Pons (tissue), 1 donor: ENCODE measurements at regions not wholly inside any gene's neighbourhood (a gene's known extent, or its start where the extent isn't known, plus 50 kb on each side); places are given as distances from the start of the nearest gene placed in this dataset.

Experiments used
- DNase-seq: peaks from one replicate; pipeline ENCODE4 v3.0.0-alpha.2; 2016; ENCODE audit warnings: low spot score

DNA sequence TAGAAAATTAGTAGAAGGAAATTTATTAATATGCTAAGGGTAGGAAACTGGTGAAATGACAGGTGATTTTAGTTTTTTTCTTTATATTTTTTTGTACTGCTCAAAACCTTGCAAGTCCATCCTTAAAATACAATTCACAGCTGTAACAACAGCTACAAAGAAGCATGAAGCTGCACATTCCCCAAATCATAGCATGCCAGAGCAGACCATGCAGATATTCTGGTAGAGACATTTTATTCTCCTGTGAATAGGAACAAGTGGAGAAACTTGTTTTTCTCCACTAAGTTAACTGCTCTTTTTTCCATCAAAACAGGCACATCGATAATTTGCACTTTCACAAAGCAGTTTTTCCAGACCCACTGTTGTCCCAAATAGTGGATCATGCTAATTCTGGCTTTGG lies 1125.7 kb downstream of the BRINP3 start:
- no peak for DNase-seq

GRCh38 chr1:189356206-189356605 lies 1121.5 kb downstream of the BRINP3 start:
- no peak for DNase-seq

DNA sequence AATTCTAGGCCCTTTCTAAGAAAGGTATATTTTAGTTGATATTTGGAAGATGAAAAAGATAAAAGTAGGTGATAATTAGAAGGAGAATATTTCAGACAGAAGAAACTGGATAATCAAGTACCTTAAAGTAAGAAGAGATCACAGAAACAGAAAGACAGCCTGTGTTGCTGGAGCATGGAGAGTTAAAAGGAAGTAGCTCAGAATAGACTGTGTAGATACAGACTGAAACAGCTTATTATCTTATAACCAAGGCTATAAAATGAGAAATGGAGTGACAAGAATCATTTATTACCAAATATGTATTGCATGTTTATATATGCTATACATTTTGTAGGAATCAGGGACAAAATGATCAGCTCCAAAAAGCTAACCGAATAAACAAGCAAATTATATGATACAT lies 1120.3 kb downstream of the BRINP3 start:
- DNase-seq: no peak

DNA sequence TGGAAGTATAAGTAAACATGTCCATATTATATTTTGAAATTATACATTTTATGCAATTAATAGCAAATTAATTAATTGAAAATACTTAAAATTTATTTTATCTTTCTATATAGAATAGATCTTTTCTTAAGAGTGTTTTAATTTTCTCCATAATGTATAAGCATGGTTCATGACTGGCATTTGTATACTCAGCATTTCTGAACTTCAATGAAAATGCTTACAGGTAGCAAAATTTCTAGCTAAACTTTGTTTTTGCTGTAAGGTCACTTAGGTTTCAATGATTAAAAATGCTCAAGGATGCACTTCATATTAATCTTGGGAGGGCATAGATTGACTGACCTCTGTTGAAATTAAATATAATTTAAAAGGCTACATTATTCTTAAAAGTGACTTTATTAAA lies 1108.1 kb downstream of the BRINP3 start:
- DNase-seq: no peak

GRCh38 chr1:189374816-189375215 lies 1102.8 kb downstream of the BRINP3 start:
- DNase-seq: peak; percentile 51

DNA sequence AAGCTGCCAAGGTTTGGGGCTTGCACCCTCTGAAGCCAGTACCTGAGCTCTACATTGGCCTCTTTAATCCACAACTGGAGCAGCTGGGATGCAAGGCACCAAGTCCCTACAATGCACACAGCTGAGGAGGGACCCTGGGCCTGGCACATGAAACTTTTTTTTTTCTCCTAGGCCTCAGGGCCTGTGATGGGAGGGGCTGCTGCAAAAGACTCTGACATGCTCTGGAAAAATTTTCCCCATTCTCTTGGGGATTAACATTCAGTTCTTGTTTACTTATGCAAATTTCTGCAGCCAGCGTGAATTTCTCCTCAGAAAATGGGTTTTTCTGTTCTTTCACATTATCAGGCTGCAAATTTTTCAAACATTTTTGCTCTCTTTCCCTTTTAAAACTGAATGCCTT lies 1072.2 kb downstream of the BRINP3 start:
- no peak for DNase-seq

DNA sequence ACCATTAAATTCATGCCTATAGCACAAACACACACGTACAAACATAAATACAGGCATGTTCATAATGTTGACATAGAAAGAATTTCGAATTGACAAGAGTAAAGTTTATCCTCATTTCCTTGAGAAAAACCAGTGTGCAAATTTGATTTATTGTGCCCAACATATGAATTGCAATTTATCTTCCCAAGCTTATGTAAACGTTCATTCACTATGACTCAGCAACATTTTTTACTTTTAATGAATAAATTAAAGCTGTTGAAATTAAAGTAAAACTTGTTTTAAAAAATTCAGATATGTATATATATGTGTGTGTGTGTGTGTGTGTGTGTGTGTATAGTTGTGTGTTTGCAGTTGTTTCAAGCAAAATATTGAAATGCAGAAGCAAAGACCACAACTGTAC lies 1067.9 kb downstream of the BRINP3 start:
- no peak for DNase-seq

- DNase-seq: no peak
Observed at GRCh38 chr1:189424746-189425331, 1052.8 kb downstream of the BRINP3 start.

- peak; percentile 8 for DNase-seq
Observed at GRCh38 chr1:189429610-189430009, 1048.1 kb downstream of the BRINP3 start.

DNA sequence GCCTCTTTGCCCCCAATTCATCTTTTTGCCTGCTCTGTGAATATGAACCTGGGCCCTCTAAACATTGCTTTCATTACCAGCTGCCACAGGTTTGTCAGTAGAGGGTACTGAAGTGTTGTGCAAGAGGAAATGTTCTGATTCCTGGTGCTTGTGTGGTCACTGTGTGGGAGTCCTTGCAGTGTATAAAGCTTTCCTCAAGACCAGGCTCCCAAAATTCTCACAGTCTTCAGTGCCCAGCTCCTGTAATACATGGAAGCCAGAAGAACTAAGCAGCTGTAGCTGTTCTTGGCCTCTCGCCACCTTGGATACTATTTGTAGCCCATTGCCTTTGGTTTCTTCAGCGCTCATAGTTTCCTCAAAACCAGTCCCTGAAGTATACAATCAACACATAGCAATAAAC lies 1046.2 kb downstream of the BRINP3 start:
- no peak for DNase-seq

DNA sequence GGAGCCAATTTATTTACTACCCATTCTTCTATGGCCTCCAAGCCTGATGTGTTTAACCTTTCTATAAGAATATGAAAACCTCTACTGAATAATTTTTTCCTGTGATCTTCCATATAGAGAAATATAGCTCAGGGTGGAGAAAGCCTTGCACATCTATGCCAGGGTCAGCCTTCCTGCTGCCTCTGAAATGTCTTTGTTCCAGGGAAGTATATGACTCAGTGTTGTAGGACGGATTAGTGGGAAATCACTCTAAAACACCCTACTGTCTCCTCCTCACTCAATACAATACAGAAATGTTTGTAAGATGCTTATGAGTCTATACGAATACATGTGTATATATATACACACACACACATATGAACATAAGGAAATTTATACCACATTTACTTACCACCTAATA lies 1044.9 kb downstream of the BRINP3 start:
- no peak for DNase-seq

GRCh38 chr1:189434461-189434860 lies 1043.2 kb downstream of the BRINP3 start:
- no peak for DNase-seq

- no peak for DNase-seq
Observed at GRCh38 chr1:189435398-189435797, 1042.3 kb downstream of the BRINP3 start.

GRCh38 chr1:189438808-189439207 lies 1038.9 kb downstream of the BRINP3 start:
- no peak for DNase-seq

DNA sequence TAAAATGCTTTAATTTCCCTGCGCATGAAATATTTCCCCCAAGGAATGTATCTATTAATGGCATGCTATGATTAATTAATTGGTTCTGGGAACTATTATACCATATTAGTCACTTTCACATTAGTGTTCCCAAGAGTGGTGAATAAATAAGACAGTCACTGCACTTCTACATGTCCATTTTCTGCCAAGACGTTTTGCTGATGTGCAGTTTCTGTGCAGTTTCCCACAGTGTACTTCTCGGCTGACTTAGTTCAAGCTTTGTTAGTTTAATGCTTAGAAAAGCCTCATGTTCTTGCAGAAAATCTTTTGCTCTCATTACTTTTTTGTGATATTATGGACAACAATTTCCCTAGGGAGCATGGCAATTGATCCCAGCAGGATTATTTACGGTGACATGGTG lies 1014.5 kb downstream of the BRINP3 start:
- DNase-seq: no peak

- DNase-seq: no peak
Observed at GRCh38 chr1:189496768-189497167, 980.9 kb downstream of the BRINP3 start.

DNA sequence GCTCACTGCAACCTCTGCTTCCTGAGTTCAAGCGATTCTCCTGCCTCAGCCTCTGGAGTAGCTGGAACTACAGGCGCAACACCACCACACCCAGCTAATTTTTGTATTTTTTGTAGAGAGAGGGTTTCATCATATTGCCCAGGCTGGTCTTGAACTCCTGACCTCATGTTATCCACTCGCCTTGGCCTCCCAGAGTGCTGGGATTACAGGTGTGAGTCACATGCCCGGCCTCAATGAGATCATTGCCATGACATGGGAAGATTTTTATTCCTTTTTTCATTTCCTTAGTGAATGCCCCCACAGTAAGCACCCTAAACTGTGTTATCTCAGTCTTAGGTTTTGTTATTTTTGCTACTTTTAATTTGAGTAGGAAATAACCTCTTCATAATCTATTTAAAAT lies 977.9 kb downstream of the BRINP3 start:
- DNase-seq: no peak

DNA sequence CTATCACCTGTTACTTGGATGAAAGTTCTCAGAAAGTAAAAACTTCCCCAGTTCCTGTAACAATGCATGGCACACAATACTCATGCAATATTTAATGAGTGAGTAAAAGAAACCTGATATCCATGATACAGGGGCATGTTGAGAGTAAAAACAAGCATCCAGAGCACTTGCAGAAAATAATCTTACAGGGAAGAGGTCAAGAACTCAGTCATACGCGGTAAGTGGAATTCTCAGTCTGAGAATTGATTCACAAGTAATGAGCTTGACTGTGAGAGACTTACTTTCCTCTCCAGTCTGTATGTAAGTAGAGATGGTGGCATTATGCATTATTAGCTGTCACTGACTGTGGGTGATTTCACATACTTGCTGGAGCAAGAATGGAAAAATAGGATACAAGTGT lies 976.9 kb downstream of the BRINP3 start:
- no peak for DNase-seq

GRCh38 chr1:189510827-189511226 lies 966.8 kb downstream of the BRINP3 start:
- DNase-seq: no peak

- DNase-seq: no peak
Observed at GRCh38 chr1:189513091-189513490, 964.6 kb downstream of the BRINP3 start.

- no peak for DNase-seq
Observed at GRCh38 chr1:189522441-189522840, 955.2 kb downstream of the BRINP3 start.

GRCh38 chr1:189524501-189524900 lies 953.2 kb downstream of the BRINP3 start:
- no peak for DNase-seq

DNA sequence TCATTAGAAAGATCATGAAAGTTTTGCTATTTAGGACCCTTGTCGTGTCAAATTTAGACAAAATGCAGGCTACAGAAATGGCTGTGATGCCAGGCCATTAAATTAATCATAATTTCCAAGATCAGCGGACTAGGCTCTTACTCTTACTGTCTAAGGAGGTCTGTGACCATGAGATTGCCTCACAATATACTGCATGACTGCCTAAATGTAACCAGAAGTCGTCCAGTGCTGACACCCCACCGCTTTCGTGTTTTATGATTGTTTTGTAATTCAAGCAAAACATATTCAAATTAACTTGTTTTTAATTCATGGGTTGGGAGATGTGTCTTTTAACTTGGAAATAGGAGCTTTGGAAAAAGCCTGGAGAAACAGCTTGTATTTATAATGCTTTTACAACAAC lies 947.5 kb downstream of the BRINP3 start:
- no peak for DNase-seq

- DNase-seq: no peak
Observed at GRCh38 chr1:189538271-189538670, 939.4 kb downstream of the BRINP3 start.

- no peak for DNase-seq
Observed at GRCh38 chr1:189550498-189550897, 927.2 kb downstream of the BRINP3 start.
